ENCODE measurements at regions not wholly inside any gene's neighbourhood (a gene's known extent, or its start where the extent isn't known, plus 50 kb on each side); places are given as distances from the start of the nearest gene placed in this dataset.
A peak's percentile ranks its signal among the peaks of the same experiment; 100 is the strongest.

DNA sequence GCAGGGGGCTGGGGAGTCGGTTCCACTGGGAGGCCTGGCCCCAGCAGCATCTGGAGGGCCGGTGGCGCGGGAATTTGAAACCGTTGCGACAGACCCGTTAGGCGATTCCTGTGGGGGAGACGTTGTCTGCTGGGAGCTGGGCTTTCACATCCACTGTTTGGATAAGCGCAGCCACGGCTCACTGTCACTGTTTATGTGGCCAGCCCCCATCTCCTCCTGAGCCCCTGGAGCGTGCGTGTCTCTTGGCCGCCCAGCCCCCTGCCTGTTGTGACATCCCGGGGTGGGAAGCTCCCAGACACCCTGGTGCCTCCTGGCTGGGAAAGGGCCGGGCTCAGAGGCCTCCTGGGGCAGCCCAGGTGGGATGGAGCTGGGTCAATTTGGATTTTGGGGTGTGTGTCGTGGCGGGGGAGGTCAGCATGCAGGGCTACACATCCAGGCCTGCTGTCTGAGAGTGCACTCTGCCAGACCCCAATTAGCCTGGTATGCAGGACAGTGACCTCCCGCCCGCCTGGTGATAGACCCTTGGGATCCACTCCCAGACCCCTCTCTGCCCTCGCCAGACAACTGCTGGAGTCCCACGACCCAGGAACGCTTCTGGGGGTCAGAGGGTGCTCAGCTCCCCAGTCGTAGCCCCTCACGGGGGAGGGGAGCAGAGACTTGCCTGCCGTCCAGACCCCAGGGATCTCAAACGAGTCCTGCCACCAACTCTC lies 62.0 kb upstream of the RNU6ATAC start:
- Histone ChIP-seq H3K27me3 (ENCODE audit: control insufficient read depth in 1 of 2, insufficient read depth in 2 of 2, low read length in 2 of 2) (no peaks in the 10 kb centered on the region), H3K9me3 (ENCODE audit: control insufficient read depth in 2 of 2, insufficient read depth in 1 of 2, low read depth in 1 of 2, low read length in 1 of 2) (no peaks in the 10 kb centered on the region), H3K4me1 (ENCODE audit: control insufficient read depth in 2 of 2, insufficient read depth in 2 of 2, low read length in 1 of 2) (peaks cover 2 to 13% of the 10 kb centered on the region in 2 donors), H3K36me3 (ENCODE audit: control insufficient read depth in 2 of 2, insufficient read depth in 2 of 2, low read length in 1 of 2) (no peaks in the 10 kb centered on the region), H3K27ac (ENCODE audit: low read depth in 2 of 2, low read length in 1 of 2) (no peak overlapping the region), H3K4me3 (ENCODE audit: low read depth in 1 of 2, low read length in 2 of 2) (no peak overlapping the region)
- 68 to 74% methylated on average over 27 of the region's 27 CpGs for WGBS, 2 donors

DNA sequence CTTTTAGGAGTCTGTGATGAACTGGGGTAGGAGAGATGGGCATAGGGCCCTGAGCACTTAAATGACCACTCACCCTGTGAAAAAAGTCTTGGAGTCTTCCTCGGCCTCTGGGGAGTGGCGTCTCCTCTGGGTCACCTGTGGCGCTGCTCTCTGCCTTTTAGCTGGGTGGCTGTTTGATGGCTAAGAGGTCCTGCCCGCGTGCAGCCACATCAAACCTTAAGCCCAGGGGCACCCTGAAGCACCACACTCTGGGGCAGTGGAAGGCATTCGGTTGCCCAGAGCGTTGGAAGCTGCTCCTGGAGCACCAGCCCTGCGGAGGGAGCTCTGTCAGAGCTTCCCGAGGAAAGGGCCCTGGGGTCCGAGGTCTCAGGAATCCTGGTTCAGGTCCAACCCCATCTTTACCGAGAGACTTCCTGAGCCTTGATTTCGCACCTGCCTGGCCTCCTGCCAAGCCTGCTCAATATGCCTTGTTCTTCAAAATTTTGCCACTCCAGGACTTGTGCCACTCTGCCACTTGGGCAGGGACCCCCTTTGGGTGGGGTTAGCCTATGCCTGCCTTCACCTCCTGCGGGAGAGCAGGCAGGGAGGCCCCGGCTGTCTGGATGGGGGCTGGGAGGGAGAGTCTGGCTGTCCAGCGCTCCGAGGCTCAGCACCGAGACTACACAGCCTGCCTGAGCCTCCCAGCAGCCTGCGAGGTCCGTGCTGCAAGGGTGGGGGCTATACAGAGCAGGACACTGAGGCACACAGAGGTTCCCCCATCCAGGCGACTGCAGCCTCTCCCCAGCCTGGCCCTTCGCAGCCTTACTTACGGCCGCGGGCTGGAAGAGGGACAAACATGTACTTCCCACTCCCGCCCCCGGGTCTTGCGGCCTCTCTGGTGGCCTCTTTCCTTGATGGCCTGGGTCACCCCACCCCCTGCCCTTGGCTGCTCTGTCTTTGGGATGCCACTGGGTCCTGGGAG lies 63.4 kb upstream of the RNU6ATAC start:
- Histone ChIP-seq H3K36me3 (ENCODE audit: control insufficient read depth in 2 of 2, insufficient read depth in 2 of 2, low read length in 1 of 2) (no peaks in the 10 kb centered on the region), H3K4me3 (ENCODE audit: low read depth in 1 of 2, low read length in 2 of 2) (no peak overlapping the region), H3K27me3 (ENCODE audit: control insufficient read depth in 1 of 2, insufficient read depth in 2 of 2, low read length in 2 of 2) (no peaks in the 10 kb centered on the region), H3K4me1 (ENCODE audit: control insufficient read depth in 2 of 2, insufficient read depth in 2 of 2, low read length in 1 of 2) (peaks cover 0 to 11% of the 10 kb centered on the region in 2 donors), H3K9me3 (ENCODE audit: control insufficient read depth in 2 of 2, insufficient read depth in 1 of 2, low read depth in 1 of 2, low read length in 1 of 2) (peaks cover 0 to 4% of the 10 kb centered on the region in 2 donors), H3K27ac (ENCODE audit: low read depth in 2 of 2, low read length in 1 of 2) (no peak overlapping the region)
- 58 to 67% methylated on average over 26 to 27 of the region's 27 CpGs for WGBS, 2 donors

DNA sequence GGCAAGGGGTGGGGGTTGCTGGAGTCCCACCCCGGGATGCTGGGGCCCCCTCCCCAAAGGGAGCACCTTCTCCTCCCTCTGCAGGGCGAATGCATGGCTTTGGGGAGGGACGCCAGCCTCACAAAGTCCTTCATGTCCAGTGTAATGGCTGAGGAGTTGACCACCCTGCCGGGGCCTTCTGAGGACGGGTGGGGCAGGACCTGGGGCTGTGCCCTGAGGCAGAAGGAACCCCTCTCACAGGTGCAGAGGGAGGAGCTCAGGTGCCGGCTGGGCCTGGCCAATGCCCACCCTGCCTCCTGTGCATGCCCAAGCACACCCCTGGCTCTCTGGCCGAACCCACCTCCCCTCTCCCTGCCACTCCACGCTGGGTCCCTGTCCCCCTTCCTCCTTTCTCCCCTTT lies 64.3 kb upstream of the RNU6ATAC start:
- H3K27ac ChIP-seq (ENCODE audit: low read depth in 2 of 2, low read length in 1 of 2) = no peak overlapping the region
- peaks cover 0 to 4% of the 10 kb centered on the region in 2 donors for H3K9me3 ChIP-seq (ENCODE audit: control insufficient read depth in 2 of 2, insufficient read depth in 1 of 2, low read depth in 1 of 2, low read length in 1 of 2)
- H3K27me3 ChIP-seq (ENCODE audit: control insufficient read depth in 1 of 2, insufficient read depth in 2 of 2, low read length in 2 of 2) = no peaks in the 10 kb centered on the region
- H3K4me1 ChIP-seq (ENCODE audit: control insufficient read depth in 2 of 2, insufficient read depth in 2 of 2, low read length in 1 of 2) = peaks cover under 1 to 13% of the 10 kb centered on the region in 2 donors
- no peaks in the 10 kb centered on the region for H3K36me3 ChIP-seq (ENCODE audit: control insufficient read depth in 2 of 2, insufficient read depth in 2 of 2, low read length in 1 of 2)
- 67 to 80% methylated on average over 8 of the region's 8 CpGs for WGBS, 2 donors
- H3K4me3 ChIP-seq (ENCODE audit: low read depth in 1 of 2, low read length in 2 of 2) = no peak overlapping the region

DNA sequence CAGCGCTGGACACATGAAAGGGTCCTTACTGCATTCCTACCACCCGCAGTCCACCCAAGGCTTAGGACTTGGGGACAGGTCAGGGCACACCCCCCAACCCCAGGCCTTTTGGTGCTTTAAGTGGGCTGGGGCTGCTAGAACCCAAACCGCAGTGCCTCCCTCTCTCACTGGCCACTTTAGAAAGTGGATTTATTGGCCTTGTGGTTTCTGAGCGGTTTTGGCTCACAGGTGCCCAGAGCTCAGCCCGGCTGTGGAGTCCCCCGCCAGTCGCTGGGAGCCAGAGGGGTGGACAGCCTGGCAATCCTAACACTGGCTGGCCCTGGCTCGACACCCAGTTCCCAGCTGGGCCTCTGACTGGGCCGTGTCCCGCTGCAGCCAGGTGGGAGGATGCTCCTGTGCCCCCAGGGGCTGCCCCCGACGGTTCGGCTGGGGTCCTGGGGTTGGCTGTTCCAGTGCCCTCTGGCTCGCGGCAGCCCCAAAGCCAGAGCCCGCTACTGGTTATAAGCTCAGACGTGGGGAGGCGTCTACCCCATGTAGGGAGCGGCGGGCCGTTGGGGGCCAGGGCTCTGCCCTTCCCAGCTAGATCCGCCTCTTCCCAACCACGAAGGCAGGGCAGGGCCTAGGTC lies 65.2 kb upstream of the RNU6ATAC start:
- Histone ChIP-seq H3K27me3 (ENCODE audit: control insufficient read depth in 1 of 2, insufficient read depth in 2 of 2, low read length in 2 of 2) (no peaks in the 10 kb centered on the region), H3K4me3 (ENCODE audit: low read depth in 1 of 2, low read length in 2 of 2) (no peak overlapping the region), H3K36me3 (ENCODE audit: control insufficient read depth in 2 of 2, insufficient read depth in 2 of 2, low read length in 1 of 2) (no peaks in the 10 kb centered on the region), H3K9me3 (ENCODE audit: control insufficient read depth in 2 of 2, insufficient read depth in 1 of 2, low read depth in 1 of 2, low read length in 1 of 2) (peaks cover 0 to 4% of the 10 kb centered on the region in 2 donors), H3K27ac (ENCODE audit: low read depth in 2 of 2, low read length in 1 of 2) (no peak overlapping the region), H3K4me1 (ENCODE audit: control insufficient read depth in 2 of 2, insufficient read depth in 2 of 2, low read length in 1 of 2) (peaks cover 7 to 21% of the 10 kb centered on the region in 2 donors)
- 87 to 90% methylated on average over 23 of the region's 23 CpGs for WGBS, 2 donors

DNA sequence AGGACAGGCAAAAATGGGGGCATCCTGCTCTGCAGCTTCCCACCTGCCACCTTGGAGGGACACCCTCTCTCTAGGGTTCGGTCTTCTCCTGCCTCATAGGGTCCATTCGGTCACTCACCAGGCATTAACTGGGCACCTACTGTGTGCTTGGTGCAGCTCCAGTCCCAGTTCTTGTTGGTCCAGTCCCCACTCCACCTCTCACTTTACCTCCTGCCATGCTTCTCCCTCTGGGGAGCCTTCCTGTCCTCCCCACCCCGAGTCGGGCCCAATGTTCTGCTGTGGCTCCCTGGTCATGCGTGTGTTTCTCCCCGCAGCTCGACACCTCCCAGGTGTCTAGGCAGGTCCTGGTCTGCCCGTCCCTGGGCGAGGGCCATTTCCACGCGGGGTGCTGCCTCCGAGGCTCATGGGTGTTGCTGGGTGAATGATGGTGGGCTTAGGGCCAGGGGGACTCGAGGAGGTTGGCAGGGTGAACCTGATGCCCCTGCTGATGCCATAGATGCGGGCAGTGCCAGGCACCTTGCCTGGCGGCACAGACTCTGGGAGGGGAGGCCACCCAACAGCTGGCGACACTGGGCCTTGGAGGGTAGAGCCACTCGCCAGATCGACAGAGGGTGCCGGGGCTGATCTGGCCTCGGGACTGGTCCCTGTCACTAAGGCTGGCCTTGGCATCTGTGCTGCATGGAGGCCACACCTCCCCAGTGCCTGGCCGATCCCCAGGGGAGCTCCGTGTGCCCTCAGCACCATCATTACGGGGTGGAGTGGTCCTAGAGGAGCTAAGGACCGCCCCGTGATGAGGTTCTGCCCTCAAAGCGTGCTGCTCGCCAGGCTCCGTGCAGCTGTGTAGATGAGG lies 66.0 kb upstream of the RNU6ATAC start:
- Histone ChIP-seq H3K36me3 (ENCODE audit: control insufficient read depth in 2 of 2, insufficient read depth in 2 of 2, low read length in 1 of 2) (no peaks in the 10 kb centered on the region), H3K27me3 (ENCODE audit: control insufficient read depth in 1 of 2, insufficient read depth in 2 of 2, low read length in 2 of 2) (no peaks in the 10 kb centered on the region), H3K4me3 (ENCODE audit: low read depth in 1 of 2, low read length in 2 of 2) (no peak overlapping the region), H3K4me1 (ENCODE audit: control insufficient read depth in 2 of 2, insufficient read depth in 2 of 2, low read length in 1 of 2) (peaks cover 7 to 25% of the 10 kb centered on the region in 2 donors), H3K9me3 (ENCODE audit: control insufficient read depth in 2 of 2, insufficient read depth in 1 of 2, low read depth in 1 of 2, low read length in 1 of 2) (peaks cover 0 to 4% of the 10 kb centered on the region in 2 donors), H3K27ac (ENCODE audit: low read depth in 2 of 2, low read length in 1 of 2) (peak overlapping the region; percentile 31 to 44)
- 54 to 66% methylated on average over 28 of the region's 28 CpGs for WGBS, 2 donors

DNA sequence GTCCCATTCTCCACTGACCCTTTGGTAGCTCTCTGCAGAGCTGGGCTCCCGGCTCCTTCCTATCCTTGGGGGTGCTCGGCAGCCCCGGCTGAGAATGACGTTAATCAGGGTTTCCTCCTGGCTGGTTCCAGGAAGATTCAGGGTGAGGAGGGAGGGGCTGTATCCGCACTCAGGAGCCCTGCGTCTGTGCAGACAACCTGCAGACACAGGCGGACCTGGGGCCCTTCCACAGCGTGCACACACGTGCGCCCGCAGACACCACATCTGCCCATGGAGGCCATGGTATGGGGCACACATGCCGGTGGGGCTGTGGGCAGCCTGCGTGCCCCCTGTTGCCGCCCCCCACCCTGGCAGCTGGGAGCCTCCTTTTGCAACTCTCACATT lies 66.6 kb upstream of the RNU6ATAC start:
- H3K27ac ChIP-seq (ENCODE audit: low read depth in 2 of 2, low read length in 1 of 2) = peak overlapping the region; percentile 31 to 44
- H3K36me3 ChIP-seq (ENCODE audit: control insufficient read depth in 2 of 2, insufficient read depth in 2 of 2, low read length in 1 of 2) = no peaks in the 10 kb centered on the region
- no peaks in the 10 kb centered on the region for H3K27me3 ChIP-seq (ENCODE audit: control insufficient read depth in 1 of 2, insufficient read depth in 2 of 2, low read length in 2 of 2)
- H3K4me1 ChIP-seq (ENCODE audit: control insufficient read depth in 2 of 2, insufficient read depth in 2 of 2, low read length in 1 of 2) = peaks cover 7 to 25% of the 10 kb centered on the region in 2 donors
- 39 to 49% methylated on average over 14 of the region's 14 CpGs for WGBS, 2 donors
- H3K4me3 ChIP-seq (ENCODE audit: low read depth in 1 of 2, low read length in 2 of 2) = no peak overlapping the region
- peaks cover 0 to 4% of the 10 kb centered on the region in 2 donors for H3K9me3 ChIP-seq (ENCODE audit: control insufficient read depth in 2 of 2, insufficient read depth in 1 of 2, low read depth in 1 of 2, low read length in 1 of 2)

DNA sequence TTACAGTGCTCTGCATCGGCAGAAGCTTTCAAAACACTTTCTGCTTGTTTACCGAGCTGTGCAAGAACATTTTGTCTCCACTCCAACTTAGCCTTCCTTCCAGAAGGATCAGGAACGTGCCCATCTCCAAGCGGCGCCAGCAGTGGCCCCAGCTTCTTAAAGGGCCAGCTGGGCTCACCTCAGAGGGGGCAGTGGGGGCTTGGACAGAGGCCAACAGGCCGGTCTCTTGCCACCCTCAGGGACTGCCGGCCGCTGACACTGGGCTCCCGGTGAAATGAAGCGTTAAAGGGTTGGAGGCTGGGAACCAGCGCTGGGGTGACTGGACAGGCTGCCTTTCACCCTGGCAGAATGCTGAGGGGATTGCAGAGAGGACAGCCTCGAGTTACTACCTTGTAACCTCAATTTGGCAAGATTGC lies 67.0 kb upstream of the RNU6ATAC start:
- 34 to 49% methylated on average over 12 of the region's 12 CpGs for WGBS, 2 donors
- Histone ChIP-seq H3K4me3 (ENCODE audit: low read depth in 1 of 2, low read length in 2 of 2) (no peak overlapping the region), H3K9me3 (ENCODE audit: control insufficient read depth in 2 of 2, insufficient read depth in 1 of 2, low read depth in 1 of 2, low read length in 1 of 2) (peaks cover 0 to 4% of the 10 kb centered on the region in 2 donors), H3K36me3 (ENCODE audit: control insufficient read depth in 2 of 2, insufficient read depth in 2 of 2, low read length in 1 of 2) (no peaks in the 10 kb centered on the region), H3K27ac (ENCODE audit: low read depth in 2 of 2, low read length in 1 of 2) (peak overlapping the region; percentile 10 to 27), H3K4me1 (ENCODE audit: control insufficient read depth in 2 of 2, insufficient read depth in 2 of 2, low read length in 1 of 2) (peaks cover 7 to 26% of the 10 kb centered on the region in 2 donors), H3K27me3 (ENCODE audit: control insufficient read depth in 1 of 2, insufficient read depth in 2 of 2, low read length in 2 of 2) (no peaks in the 10 kb centered on the region)

DNA sequence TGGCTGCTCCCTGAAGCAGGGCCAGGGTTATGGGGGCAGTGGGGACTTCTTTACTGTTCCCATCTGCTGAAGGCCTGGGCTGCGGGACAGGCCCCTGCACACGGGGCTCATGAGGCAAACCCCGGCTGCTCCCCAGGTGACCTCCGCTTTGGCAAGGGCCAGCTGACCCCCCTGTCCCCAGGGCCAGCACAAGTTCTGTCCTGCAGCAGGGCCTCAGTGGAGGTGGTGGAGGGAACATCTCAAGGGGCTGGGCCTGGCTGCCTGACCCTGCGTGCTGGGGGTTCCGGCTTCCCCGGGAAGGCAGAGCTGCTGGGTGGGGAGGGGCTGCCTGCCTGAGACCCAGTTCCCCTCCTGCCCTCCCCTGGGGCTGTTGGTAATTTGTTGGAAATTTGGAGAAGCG lies 67.4 kb upstream of the RNU6ATAC start:
- no peaks in the 10 kb centered on the region for H3K27me3 ChIP-seq (ENCODE audit: control insufficient read depth in 1 of 2, insufficient read depth in 2 of 2, low read length in 2 of 2)
- H3K27ac ChIP-seq (ENCODE audit: low read depth in 2 of 2, low read length in 1 of 2) = peak overlapping the region in 1 of 2 donors; percentile 10
- H3K4me1 ChIP-seq (ENCODE audit: control insufficient read depth in 2 of 2, insufficient read depth in 2 of 2, low read length in 1 of 2) = peaks cover 7 to 29% of the 10 kb centered on the region in 2 donors

DNA sequence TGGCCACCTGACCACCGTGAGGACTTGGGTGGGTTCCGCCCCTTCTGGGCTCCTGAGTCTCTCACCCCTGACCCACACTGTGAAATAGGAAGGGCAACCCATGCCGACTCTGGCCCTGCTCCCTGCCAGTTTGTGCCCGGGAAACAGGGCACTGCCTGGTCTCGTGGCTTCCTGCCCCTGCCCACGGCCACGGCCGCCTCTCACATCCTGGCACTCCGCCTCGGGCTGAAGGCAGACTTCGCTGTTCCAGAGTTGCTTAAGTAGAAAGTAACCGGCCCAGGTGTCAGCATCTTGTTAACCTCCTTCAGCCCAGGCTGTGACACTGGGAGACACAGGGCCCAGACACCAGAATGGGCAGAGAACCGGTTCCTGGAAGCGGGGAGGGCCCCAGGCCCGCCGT lies 68.7 kb upstream of the RNU6ATAC start:
- Histone ChIP-seq H3K36me3 (ENCODE audit: control insufficient read depth in 2 of 2, insufficient read depth in 2 of 2, low read length in 1 of 2) (no peaks in the 10 kb centered on the region), H3K27ac (ENCODE audit: low read depth in 2 of 2, low read length in 1 of 2) (no peak overlapping the region), H3K27me3 (ENCODE audit: control insufficient read depth in 1 of 2, insufficient read depth in 2 of 2, low read length in 2 of 2) (no peaks in the 10 kb centered on the region), H3K4me3 (ENCODE audit: low read depth in 1 of 2, low read length in 2 of 2) (no peak overlapping the region), H3K9me3 (ENCODE audit: control insufficient read depth in 2 of 2, insufficient read depth in 1 of 2, low read depth in 1 of 2, low read length in 1 of 2) (peaks cover 0 to 6% of the 10 kb centered on the region in 2 donors), H3K4me1 (ENCODE audit: control insufficient read depth in 2 of 2, insufficient read depth in 2 of 2, low read length in 1 of 2) (peaks cover 7 to 29% of the 10 kb centered on the region in 2 donors)
- 49 to 56% methylated on average over 16 of the region's 16 CpGs for WGBS, 2 donors

More for the DNA sequence above, 67.4 kb upstream of the RNU6ATAC start:
- no peak overlapping the region for H3K4me3 ChIP-seq (ENCODE audit: low read depth in 1 of 2, low read length in 2 of 2)
- H3K36me3 ChIP-seq (ENCODE audit: control insufficient read depth in 2 of 2, insufficient read depth in 2 of 2, low read length in 1 of 2) = no peaks in the 10 kb centered on the region
- WGBS, 2 donors = 86 to 87% methylated on average over 8 of the region's 8 CpGs
- H3K9me3 ChIP-seq (ENCODE audit: control insufficient read depth in 2 of 2, insufficient read depth in 1 of 2, low read depth in 1 of 2, low read length in 1 of 2) = peaks cover 0 to 4% of the 10 kb centered on the region in 2 donors
